GM19372 (cell line): ENCODE measurements at regions not wholly inside any gene's neighbourhood (a gene's known extent, or its start where the extent isn't known, plus 50 kb on each side); places are given as distances from the start of the nearest gene placed in this dataset.
"Not testable (repeated sequence)": the region's sequence is repeated elsewhere in the genome, so short reads cannot be mapped to it uniquely, and the experiment has no call there.

ENCODE experiments used
- ATAC-seq: cut with Tn5 transposase; IDR thresholded peaks from one replicate; pipeline ENCODE4 v1.9.1; 2021; ENCODE audit warnings: mild to moderate bottlenecking, low read depth, moderate library complexity; ENCODE audit not compliant: unreplicated experiment

DNA sequence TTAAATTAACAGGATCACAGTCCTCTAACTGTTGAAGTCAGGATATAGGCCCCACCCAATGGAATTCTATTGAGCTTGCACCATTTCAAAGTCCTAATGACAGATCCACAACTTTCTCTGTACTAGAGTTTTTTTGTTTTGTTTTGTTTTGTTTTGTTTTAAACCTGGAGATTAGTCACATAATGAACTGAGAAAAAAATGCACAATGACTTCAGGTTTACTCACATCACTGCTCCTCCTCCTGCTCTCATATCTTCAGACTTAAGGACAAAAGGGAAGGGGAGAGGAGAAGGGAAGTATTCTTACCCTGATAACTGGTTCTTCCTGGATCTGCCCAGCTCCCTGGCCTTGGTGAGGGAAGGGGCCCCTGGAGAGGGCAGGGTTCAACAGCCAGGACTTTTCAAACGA, 208.2 kb upstream of the EPHA4 start:
- ATAC-seq, result no peak

DNA sequence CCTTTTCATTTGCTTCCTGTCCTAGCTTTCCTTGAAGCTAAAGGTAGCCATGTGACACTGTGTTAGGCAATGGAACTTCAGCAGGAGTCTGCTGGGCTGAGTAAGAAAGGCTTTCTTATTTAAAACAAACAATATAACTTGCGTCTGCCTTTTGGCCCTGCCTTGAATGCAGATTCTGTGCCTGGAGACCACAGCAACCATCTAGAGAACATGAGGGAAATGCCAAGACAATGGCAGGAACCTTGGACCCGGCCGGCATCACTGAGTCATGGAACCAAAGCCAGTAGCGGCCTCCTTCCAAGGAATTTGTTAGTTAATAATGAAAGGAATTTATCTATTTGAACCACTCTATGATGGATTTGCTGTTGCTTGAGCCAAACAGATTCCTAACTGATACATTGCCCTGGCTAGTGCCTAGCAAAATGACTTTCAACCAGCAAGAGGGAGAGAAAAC, 207.5 kb upstream of the EPHA4 start:
- no peak for ATAC-seq

DNA sequence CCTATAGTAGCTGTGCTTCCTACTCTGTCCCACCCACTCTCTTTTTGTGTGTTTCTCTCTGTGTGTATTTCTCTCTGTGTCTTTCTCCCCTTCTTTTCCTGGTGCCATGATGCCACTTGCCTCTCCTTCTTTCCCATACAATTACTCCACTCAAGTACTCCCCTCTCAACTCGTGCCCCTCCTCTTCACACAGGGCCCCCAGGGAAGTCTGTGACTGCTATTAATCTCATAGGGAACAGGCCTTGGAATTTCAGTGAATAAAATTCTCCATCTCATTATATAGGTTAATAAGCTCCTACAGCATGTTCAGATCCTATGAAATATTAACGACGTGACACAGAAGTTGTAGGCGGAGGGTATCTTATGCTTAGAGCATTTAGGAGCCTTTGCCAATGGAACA, 205.9 kb upstream of the EPHA4 start:
- ATAC-seq, result no peak

DNA sequence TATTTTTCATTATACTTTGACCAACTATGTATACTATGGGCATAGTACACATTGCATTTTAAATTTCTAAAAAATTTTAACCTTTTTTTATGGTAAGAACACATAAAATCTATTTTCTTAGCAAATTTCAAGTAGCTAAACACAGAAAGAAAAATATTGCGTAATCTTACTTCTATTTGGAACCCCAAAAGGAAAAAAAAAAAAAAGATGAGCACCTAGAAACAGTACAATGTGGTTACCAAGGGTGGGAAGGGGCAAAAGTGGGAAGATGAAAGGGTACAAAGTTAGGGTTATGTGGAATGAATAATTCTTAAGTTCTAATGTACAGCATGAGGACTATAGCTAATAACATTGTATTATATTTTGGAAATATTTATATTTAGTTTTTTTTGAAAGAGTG, 205.0 kb upstream of the EPHA4 start:
- no peak for ATAC-seq

DNA sequence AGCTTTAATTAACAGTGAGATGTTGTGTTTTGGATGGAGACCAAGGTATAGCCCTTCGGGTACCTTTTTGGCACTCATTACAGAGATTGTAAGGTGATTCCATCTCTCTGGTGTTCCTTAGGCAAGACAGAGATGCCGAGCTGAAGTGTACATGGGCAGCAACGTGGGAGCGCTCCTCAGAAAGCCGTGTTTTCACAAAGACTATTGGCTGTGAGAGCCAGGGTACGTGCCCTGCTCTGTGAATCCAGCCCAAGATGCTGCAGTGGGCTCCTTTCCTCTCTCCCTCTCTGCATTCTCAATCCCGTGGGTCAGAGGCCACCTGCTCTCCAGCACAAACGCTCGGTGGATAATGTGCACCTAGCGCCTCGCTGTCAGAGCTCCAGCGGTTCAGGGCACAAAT, 203.0 kb upstream of the EPHA4 start:
- ATAC-seq, result no peak

DNA sequence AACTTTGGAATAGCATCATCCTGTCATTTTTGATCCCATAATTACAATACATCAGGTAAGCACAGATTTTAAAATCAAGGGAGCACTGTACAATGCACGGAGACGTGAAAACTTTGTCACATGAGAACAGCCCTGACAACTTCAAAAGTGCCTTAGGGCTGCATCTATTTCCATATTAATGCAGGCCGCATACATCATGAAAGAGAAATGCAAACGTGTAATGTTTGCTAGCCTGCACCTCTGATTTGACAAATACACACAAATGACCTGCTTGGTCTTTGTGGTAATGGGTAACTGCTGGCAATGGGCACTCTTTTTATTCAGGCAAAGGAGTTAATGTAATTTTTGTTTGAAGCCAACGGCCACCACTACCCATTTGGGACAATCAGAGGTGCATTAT, 202.0 kb upstream of the EPHA4 start:
- ATAC-seq, result no peak

DNA sequence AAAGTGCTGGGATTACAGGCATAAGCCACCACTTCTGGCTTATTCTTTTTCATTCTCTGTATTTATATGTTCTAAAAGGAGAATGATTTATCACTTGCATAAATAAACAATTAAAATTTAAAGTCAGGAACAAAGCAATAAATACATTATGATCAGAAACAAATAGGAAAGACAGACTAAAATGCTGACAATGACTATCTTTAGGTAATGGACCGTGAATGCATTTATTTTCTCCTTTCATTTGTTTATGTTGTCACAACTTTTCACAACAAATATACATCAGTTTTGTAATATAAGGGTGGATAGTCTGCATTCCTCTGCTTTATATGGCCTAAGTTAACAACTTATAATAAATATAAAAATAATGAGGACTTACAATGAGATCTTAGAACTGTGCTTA, 199.2 kb upstream of the EPHA4 start:
- ATAC-seq, result no peak

DNA sequence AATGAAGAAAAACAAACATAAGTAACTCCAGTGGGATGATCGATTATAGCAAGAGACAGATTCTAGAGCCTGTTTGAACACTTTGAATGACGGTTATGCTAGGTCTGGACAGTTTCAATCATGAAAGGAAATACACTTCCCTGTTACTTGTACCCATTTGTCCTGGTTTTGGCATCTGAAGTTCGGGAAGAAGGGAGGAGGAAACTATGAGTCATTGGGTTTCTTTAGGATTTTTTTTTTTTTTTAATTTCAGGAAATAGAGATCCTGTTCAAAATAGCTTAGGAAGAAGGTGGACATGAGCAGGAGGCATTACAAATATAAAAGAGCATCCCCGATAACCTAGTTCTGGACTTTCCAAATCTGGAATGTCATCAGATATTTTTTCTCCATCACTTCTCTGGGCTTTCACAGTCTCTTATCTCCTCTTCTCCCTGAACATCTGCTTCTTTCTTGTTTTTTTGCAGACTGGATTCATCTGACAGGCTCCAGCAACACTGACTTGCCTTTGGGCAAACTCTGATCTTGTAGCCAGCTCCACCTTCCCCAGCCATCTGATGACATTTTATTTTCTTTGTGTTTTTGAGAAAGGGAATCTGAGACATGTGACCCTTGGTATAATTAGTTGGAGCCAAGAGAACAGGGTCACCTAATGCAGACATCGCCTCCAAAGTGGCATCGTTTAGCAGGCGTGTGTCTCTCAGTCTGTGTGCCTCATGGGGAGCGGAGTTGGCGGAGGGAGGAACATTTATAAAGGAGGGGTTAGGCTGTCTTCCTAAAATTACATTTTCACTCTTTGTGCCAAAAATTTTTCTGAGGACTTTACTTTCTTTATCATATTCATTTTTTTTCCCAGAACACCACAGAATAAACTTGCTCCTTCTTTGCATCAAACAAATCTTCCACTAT, 195.3 kb upstream of the EPHA4 start:
- no peak for ATAC-seq

DNA sequence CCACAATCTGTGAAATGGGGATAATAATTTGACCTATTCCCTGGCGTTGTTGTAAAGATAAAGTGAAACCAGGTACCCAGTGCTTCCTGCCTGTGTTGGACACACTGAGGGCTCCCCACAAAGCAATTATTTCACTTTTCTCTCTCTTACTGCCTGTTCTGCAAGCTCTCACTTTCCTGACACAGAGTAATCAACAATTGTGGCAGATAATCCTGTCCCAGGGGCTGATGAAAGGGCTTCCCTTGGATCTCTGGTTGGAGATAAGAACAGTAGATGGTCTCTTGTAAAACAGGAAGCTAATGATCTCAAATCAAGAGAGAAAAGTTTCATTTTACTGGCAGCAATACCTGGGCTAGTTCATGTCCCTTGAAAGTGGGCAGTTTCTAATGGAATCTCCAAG, 190.4 kb upstream of the EPHA4 start:
- no peak for ATAC-seq

DNA sequence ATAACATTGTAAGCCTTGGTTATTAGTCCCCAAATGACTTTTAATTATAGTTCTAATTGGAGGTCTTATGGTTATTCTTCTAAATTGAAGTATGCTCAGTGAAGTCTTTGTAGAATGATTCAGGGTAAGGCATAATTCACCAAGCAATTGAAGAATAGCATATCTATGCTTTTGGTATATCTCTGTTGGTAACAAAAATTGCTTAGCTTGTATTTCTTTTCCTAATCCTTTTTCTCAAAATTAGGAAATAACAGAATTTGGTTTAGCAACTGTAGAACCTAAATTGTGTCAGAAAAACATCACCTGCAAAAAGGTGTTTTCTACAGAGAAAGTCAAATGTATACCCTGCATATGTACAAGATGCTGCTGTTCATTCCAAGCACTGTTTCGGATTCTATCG, 189.2 kb upstream of the EPHA4 start:
- ATAC-seq, result no peak

DNA sequence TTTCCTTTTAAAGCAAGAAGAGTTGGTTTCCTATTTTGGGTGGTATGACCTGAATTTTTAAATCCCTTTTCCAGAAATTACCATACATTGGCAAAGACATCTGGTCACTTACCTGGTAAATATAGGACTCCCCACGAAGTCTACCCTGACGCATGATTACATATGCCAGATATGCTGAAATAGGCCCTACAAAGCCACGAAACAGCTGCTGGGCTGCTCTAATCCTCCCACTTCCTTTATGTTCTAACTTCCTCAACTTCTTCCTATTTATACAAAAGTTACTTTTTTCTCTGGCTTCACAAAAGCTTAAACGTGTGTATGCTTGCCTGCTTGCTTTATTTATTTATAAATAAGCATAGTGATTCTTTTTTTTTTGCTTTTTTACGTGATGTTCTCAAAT, 186.0 kb upstream of the EPHA4 start:
- no peak for ATAC-seq

DNA sequence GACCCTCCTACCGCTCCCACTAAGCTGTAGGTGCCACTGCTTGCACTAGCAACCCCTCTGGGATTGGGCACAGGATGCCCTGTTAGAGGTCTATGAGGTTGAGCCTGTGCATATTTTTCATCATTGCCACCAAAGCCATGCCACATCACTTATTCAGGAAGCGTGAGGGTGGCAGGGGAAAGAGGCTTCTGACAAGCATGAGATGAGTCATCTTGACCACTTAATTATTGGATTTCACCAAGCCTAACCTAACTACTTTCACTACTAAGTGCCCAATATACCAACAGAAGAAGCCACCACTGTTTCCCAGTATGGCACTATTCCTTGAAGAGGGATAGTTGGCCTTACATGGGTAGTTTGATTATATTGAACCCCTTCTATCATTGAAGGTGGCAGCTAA, 181.3 kb upstream of the EPHA4 start:
- ATAC-seq, result no peak

DNA sequence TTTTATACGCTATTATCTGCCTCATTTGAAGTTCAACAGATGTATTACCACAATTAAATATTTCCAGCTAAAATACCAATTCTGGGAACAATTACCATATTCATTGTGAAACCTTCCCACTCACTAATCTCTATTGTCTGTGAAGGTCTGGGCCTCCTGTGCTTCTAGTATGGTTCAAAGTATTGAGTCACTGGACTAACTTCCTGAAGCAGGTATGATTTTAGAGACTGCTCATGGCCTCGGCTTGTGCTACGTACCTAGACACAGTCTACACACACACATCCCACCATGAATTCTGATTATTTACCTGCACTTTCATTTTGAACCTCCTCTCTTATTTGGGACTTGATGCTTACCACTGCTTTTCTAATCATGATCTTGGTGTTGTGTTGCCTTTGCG, 180.7 kb upstream of the EPHA4 start:
- ATAC-seq, result no peak

DNA sequence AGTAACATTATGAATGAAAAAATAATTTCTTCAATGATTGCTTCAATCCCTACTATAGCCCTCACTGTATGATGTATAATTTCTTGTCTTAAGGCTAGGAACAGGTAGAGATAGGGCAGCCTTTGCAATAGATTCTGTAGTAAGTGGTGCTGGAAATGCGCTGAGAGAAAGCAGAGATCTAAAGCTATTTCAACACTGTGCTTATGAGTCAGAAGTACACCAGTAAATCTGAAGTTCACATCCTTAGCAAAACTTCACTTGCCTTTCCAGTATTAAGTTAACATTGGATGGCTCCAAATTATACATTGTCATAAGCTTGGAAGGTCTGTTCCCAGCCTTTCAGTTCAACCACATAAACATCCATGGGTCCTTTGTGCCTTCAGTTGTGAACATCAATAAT, 178.2 kb upstream of the EPHA4 start:
- no peak for ATAC-seq

DNA sequence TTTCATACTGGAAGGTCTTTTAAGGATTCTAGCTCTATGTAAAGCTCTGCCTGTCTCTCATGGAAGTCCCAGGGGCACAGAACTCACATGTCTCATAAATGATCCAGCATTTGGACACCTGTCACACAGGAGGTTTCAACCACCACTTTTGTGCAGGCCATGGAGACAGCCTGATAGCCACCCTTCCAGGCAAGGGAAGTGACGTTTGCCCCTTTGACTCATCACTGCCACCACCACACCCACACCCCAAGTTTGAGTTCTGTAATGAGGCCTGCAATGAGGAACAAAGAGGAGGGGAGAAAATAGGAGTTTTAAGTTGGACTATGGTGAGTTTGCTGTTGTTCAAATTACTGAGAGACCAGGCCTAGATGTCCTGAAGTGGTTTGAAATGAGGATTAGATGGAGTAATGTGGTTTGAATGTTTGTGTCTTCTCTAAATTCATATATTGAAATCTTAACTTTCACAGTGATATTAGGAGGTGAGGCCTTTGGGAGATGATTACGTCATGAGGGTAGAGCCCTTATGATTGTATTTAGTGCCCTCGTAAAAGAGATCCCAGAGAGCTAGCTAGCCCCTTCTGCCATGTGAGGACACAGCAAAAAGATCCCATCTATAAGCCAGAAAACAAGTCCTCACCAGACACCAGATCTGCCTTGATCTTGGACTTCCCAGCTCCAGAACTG, 175.3 kb upstream of the EPHA4 start:
- no peak for ATAC-seq

DNA sequence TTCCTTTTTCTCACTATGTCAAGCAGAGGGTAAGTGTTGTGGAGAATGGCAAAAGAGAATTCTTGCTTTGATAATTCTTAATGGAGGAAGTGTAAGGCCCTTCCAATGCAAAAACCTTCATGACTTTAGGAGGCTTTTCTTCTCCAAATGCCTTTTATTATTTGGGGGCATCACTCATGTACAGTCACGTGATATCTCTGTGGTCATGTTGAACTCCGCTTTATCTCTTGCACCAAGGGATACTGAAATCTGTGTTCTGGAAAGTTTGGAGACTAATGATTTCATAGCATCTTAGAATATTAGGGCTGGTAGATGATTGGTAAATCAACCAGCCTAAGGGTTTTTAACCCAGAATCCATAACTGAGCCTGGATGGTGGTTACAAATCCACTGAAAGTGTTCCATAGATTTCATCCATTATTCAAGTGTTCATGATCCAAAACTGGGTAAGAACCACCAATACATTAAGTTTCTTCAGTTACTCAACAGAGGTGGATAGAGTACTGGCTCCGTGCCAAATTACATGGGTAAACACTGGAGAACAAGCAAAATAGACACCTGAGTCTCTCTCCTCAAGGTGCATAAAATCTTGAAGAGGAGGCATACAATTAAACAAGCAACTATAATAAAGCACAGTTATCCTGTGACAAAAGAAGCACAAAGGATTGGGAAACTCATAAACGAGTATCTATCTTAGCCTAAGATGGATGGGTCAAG, 169.6 kb upstream of the EPHA4 start:
- no peak for ATAC-seq

DNA sequence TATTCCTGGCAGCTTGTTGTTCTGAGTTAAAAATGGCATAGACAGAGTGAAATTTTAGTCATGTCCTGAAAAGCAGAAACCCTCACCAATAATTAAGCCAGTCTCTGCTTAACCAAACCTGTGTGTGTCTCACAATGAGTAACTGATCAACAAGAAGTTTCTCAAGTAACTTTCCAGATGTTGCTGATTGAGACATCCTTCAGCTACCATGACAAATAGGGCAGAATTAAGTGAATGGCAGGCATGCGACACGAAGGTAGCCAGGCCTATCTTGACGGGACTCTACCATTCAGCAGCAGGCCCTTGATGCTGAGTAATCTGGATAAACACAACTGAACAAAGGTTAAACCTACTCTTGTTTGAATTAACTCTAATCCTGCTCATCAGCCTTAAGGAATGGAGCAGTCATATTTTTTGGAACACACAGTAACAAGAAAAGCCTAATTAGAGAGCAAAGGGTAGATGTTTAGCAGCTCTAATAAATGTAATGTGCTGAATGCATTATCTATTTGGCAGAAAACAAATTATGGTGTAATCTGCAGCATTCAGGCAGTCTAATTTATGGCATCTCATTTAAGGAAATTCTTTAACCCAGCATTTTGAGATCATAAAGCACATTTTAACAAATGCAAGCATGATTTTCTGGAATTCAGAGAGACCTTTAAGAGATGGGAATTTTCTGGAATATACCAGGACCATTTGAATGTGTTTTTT, 159.5 kb upstream of the EPHA4 start:
- ATAC-seq, result no peak

DNA sequence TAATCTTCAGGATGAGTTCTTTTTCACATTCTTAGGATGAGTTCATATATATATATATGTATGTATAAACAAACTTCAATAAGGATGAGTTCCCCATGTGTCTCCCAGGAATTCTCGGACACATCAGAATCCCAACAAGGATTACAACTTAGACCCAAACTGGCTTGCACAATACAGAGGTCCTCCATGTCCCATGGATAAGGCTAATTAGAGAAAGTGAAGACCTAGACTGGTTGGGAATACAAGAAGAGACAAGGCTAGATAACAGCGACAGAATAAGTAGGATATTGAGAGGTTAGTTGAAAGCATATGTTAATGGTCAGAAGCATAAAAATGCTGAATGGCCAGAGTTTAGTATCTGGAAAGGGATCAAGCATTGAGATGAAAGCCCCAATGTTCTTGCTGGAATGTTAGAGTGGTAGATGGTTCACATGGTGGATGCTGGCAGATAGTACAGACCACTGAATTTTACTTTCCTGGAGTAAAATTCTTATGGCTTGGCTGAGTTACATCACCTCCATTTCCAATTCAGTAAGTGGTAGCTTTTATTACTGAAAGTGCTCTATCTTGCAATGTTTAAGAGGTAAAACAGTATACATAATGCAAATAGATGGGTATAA, 154.9 kb upstream of the EPHA4 start:
- no peak for ATAC-seq

DNA sequence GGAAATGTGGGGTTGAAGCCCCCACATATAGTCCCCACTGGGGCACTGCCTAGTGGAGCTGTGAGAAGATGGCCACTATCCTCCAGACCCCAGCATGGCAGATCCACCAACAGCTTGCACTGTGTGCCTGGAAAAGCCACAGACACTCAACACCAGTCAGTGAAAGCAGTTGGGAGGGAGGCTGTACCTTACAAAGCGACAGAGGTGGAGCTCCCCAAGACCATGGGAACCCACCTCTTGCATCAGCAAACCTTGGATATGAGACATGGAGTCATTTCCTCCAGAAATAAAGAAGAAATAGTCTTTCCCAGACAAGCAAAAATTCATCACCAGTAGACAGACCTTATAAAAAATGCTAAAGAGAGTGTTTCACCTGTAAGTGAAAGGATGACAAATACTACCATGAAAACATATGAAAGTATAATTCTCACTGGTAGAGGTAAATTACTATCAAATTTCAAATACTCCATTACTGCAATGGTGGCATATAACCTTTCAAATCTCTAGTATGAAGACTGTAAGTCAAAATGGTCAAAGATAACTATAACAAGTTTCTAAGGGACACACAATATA, 152.6 kb upstream of the EPHA4 start:
- ATAC-seq, result no peak

DNA sequence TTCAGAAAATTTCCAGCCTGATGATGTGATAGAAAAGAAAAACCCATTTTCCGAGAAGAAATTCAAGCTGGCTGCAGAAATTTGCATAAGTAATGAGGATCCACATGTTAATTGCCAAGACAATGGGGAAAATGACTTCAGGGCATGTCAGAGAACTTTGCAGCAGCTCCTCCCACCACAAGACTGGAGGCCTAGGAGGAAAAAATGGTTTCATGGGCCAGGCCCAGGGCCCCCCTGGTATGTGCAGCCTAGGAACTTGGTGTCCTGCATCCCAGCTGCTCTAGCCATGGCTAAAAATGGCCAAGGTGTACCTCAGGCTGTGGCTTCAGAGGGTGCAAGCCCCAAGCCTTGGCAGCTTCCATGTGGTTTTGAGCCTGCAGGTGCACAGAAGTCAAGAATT, 152.0 kb upstream of the EPHA4 start:
- ATAC-seq, result not testable (repeated sequence)
